DND-41 (cell line): ENCODE measurements at regions not wholly inside any gene's neighbourhood (a gene's known extent, or its start where the extent isn't known, plus 50 kb on each side); places are given as distances from the start of the nearest gene placed in this dataset.

Experiments used
- ATAC-seq: fragments of 200-7000 bp; cut with Tn5 transposase; 3 replicates; pipeline ENCODE4 v1.9.1; 2021; ENCODE audit warnings: low read depth; ENCODE audit not compliant: insufficient read depth
- DNase-seq: peaks from one replicate; pipeline ENCODE4 v3.0.0-alpha.2; 2020
- H2AFZ ChIP-seq: 2 replicates; pipeline ENCODE4 v1.6.0; 2012; ENCODE audit warnings: low read depth, low read length
- H3K27ac ChIP-seq: 2 replicates; pipeline ENCODE4 v1.5.1; 2012; ENCODE audit warnings: low read length, inconsistent platforms
- H3K27me3 ChIP-seq: fragments of 200-600 bp; sonication (generic); 2 replicates; pipeline ENCODE4 v1.6.0; 2012; ENCODE audit warnings: low read length, mild to moderate bottlenecking, inconsistent platforms; ENCODE audit not compliant: insufficient read depth, poor library complexity
- H3K36me3 ChIP-seq: 2 replicates; pipeline ENCODE4 v1.5.1; 2012; ENCODE audit warnings: low read length, inconsistent platforms; ENCODE audit not compliant: insufficient read depth
- H3K4me1 ChIP-seq: 2 replicates; pipeline ENCODE4 v1.5.1; 2012; ENCODE audit warnings: mild to moderate bottlenecking, low read length; ENCODE audit not compliant: insufficient read depth
- H3K4me2 ChIP-seq: 2 replicates; pipeline ENCODE4 v1.6.0; 2012; ENCODE audit warnings: mild to moderate bottlenecking, moderate library complexity, low read length, inconsistent platforms; ENCODE audit not compliant: insufficient read depth
- H3K4me3 ChIP-seq, 2 experiments: fragments of 200-600 bp in 1 of 2; shearing (Covaris generic) in 1 of 2; 2 replicates each; pipeline ENCODE4 v1.5.1; 2012 to 2016; ENCODE audit warnings: inconsistent platforms in 2 of 2, low read length in 2 of 2, mild to moderate bottlenecking in 2 of 2, low read depth in 1 of 2, moderate library complexity in 1 of 2
- H3K79me2 ChIP-seq: 2 replicates; pipeline ENCODE4 v1.6.0; 2012; ENCODE audit warnings: low read length, inconsistent platforms; ENCODE audit not compliant: insufficient read depth
- H3K9ac ChIP-seq: 2 replicates; pipeline ENCODE4 v1.6.0; 2012; ENCODE audit warnings: low read depth, mild to moderate bottlenecking, inconsistent platforms, low read length, moderate library complexity
- H3K9me3 ChIP-seq: 2 replicates; pipeline ENCODE4 v1.5.1; 2012; ENCODE audit warnings: low read length, moderate library complexity, mild to moderate bottlenecking, inconsistent platforms; ENCODE audit not compliant: insufficient read depth, severe bottlenecking
- H4K20me1 ChIP-seq: 2 replicates; pipeline ENCODE4 v1.6.0; 2012; ENCODE audit warnings: low read length; ENCODE audit not compliant: insufficient read depth
- EZH2 ChIP-seq: IDR thresholded peaks from 3 replicates; pipeline ENCODE4 v1.6.1; 2012; ENCODE audit warnings: borderline replicate concordance, low read depth, mild to moderate bottlenecking, moderate library complexity, low read length, inconsistent platforms; ENCODE audit not compliant: severe bottlenecking
- TF ChIP-seq, protein P1 (sequence below): IDR thresholded peaks from 2 replicates; pipeline ENCODE4 v1.5.1; 2012; ENCODE audit warnings: borderline replicate concordance, low read length, moderate library complexity, mild to moderate bottlenecking; ENCODE audit not compliant: poor library complexity, severe bottlenecking; ENCODE audit errors: extremely low read depth

DNA sequence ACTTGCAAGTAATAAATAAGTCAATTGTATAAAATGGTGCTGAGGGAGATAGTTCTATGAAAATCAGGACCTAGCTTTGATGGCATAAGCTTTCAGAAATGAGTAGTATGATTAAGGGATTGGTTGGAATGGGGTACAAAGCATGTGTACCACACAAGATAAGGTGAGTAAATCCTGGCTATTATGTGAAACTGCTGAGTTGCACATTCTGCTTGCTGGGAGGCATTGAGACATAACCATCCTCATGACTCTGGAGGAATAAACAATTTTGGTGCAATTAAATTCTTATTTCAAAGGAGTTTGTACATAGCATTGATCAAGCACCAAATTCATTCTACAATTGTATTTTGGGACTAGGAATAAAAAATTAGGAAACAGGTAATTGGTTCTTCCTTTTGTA, 755.2 kb upstream of the ACO1 start:
- no peak for DNase-seq
- no peak overlapping the region for H2AFZ ChIP-seq
- H3K9me3 ChIP-seq: no peaks in the 10 kb centered on the region
- no peaks in the 10 kb centered on the region for H3K4me1 ChIP-seq
- H3K27ac ChIP-seq: no peak overlapping the region
- H3K4me3 ChIP-seq: no peak overlapping the region
- no peaks in the 10 kb centered on the region for H3K27me3 ChIP-seq
- no peak for ATAC-seq
- no peak overlapping the region for H3K4me2 ChIP-seq
- no peak overlapping the region for H3K9ac ChIP-seq
- no peaks in the 10 kb centered on the region for H3K79me2 ChIP-seq
- no peaks in the 10 kb centered on the region for H4K20me1 ChIP-seq
- no peaks in the 10 kb centered on the region for H3K36me3 ChIP-seq
- no peak for TF ChIP-seq EZH2
- TF ChIP-seq, protein P1, sequence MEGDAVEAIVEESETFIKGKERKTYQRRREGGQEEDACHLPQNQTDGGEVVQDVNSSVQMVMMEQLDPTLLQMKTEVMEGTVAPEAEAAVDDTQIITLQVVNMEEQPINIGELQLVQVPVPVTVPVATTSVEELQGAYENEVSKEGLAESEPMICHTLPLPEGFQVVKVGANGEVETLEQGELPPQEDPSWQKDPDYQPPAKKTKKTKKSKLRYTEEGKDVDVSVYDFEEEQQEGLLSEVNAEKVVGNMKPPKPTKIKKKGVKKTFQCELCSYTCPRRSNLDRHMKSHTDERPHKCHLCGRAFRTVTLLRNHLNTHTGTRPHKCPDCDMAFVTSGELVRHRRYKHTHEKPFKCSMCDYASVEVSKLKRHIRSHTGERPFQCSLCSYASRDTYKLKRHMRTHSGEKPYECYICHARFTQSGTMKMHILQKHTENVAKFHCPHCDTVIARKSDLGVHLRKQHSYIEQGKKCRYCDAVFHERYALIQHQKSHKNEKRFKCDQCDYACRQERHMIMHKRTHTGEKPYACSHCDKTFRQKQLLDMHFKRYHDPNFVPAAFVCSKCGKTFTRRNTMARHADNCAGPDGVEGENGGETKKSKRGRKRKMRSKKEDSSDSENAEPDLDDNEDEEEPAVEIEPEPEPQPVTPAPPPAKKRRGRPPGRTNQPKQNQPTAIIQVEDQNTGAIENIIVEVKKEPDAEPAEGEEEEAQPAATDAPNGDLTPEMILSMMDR: no peak

DNA sequence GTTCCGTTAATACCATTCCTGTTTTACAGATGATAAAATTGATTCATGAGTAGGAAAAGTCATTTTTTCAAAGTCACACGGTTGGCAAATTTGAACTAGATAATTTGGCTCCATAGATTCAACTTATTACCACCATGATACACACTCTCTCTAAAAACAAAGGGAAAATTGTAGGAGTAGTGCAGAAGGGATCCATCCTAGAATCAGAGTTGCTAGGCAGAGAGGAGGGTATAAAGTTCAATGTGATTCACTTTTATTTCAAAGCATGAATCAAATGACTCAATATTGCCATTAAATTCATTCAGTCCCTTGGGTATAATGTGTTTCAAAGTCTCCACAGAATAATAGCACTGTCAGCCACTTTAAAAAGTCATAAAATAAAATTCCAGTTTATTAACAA, 747.2 kb upstream of the ACO1 start:
- TF ChIP-seq, protein P1: no peak
- TF ChIP-seq EZH2: no peak
- no peak overlapping the region for H3K27ac ChIP-seq
- no peak overlapping the region for H3K9ac ChIP-seq
- H3K79me2 ChIP-seq: no peaks in the 10 kb centered on the region
- H2AFZ ChIP-seq: no peak overlapping the region
- H3K36me3 ChIP-seq: no peaks in the 10 kb centered on the region
- no peaks in the 10 kb centered on the region for H4K20me1 ChIP-seq
- no peaks in the 10 kb centered on the region for H3K9me3 ChIP-seq
- H3K4me2 ChIP-seq: no peak overlapping the region
- no peak for ATAC-seq
- no peaks in the 10 kb centered on the region for H3K4me1 ChIP-seq
- DNase-seq: no peak
- no peaks in the 10 kb centered on the region for H3K27me3 ChIP-seq
- H3K4me3 ChIP-seq: no peak overlapping the region

DNA sequence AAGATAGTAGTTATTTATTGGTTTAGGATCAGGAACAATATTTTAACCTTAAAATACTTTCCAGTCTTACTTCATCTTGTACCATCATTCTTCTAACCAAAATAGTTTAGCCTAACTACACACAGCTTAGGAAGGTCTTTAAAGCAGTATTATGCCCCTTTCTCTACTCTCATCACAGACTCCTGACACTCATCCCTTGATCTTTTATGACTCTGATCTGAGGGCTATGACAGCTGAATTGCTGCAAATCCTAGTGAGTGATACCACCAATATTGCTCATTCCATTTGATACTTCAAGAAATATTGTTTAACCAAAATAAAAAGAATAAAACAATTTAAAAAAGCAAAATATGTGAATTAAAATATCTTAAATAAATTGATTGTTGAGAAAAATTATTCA, 746.6 kb upstream of the ACO1 start:
- H4K20me1 ChIP-seq: no peaks in the 10 kb centered on the region
- DNase-seq (no peak), ATAC-seq (no peak)
- H3K79me2 ChIP-seq: no peaks in the 10 kb centered on the region
- no peak overlapping the region for H3K27ac ChIP-seq
- H2AFZ ChIP-seq: no peak overlapping the region
- TF ChIP-seq, protein P1: no peak
- TF ChIP-seq EZH2: no peak
- H3K27me3 ChIP-seq: no peaks in the 10 kb centered on the region
- no peak overlapping the region for H3K4me2 ChIP-seq
- H3K36me3 ChIP-seq: no peaks in the 10 kb centered on the region
- no peak overlapping the region for H3K4me3 ChIP-seq
- H3K9ac ChIP-seq: no peak overlapping the region
- H3K9me3 ChIP-seq: no peaks in the 10 kb centered on the region
- H3K4me1 ChIP-seq: no peaks in the 10 kb centered on the region

DNA sequence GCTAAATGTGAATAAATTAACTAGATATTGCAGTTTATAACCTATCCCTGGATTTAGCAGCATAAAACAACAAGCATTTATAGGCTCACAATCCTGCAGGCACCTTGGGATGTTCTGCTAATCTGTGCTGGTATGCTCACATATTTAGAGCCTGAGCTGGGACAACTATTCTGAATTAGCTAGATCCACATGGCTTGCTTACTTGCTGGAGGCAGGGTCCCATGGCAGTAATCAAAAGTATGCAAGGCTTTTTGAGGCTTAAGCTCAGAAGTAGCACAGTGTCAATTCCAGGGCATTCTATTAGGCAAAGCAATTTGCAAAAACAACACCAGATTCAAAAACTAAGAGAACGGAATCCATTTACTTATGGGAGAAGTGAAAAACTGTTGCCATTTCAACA, 745.0 kb upstream of the ACO1 start:
- Histone ChIP-seq H2AFZ (no peak overlapping the region), H3K4me3 (no peak overlapping the region), H3K79me2 (no peaks in the 10 kb centered on the region), H3K4me2 (no peak overlapping the region), H3K27me3 (no peaks in the 10 kb centered on the region), H3K9me3 (no peaks in the 10 kb centered on the region), H3K4me1 (no peaks in the 10 kb centered on the region), H4K20me1 (no peaks in the 10 kb centered on the region), H3K36me3 (no peaks in the 10 kb centered on the region), H3K9ac (no peak overlapping the region), H3K27ac (no peak overlapping the region)
- ATAC-seq (no peak), DNase-seq (no peak)
- no peak for TF ChIP-seq EZH2
